ENCODE measurements at regions not wholly inside any gene's neighbourhood (a gene's known extent, or its start where the extent isn't known, plus 50 kb on each side); places are given as distances from the start of the nearest gene placed in this dataset.
"Not testable (repeated sequence)": the region's sequence is repeated elsewhere in the genome, so short reads cannot be mapped to it uniquely, and the experiment has no call there.

GRCh38 chr5:145678255-145678654 is 156.9 kb downstream of the PRELID2 start:
- no peak for DNase-seq
- H3K27me3 Mint-ChIP-seq = no peaks in the 10 kb centered on the region
- H3K9me3 Mint-ChIP-seq = no peaks in the 10 kb centered on the region
- H3K36me3 Mint-ChIP-seq = no peaks in the 10 kb centered on the region
- H3K27ac Mint-ChIP-seq = no peak overlapping the region
- no peak overlapping the region for H3K4me3 Mint-ChIP-seq
- H3K4me1 Mint-ChIP-seq = no peaks in the 10 kb centered on the region
- no peak for ATAC-seq (replicated peaks)

GRCh38 chr5:145673786-145674185 is 161.4 kb downstream of the PRELID2 start:
- Mint-ChIP-seq H3K4me1 (no peaks in the 10 kb centered on the region), H3K9me3 (peaks cover 0 to 2% of the 10 kb centered on the region in 2 donors), H3K27me3 (no peaks in the 10 kb centered on the region), H3K36me3 (no peaks in the 10 kb centered on the region), H3K27ac (no peak overlapping the region), H3K4me3 (no peak overlapping the region)
- no peak for DNase-seq
- no peak for ATAC-seq (replicated peaks)

GRCh38 chr5:145668714-145669113 is 166.4 kb downstream of the PRELID2 start:
- H3K9me3 Mint-ChIP-seq = peaks cover 0 to 2% of the 10 kb centered on the region in 2 donors
- DNase-seq (no peak), ATAC-seq (replicated peaks) (no peak)
- H3K27ac Mint-ChIP-seq = no peak overlapping the region
- no peak overlapping the region for H3K4me3 Mint-ChIP-seq
- H3K4me1 Mint-ChIP-seq = no peaks in the 10 kb centered on the region
- no peaks in the 10 kb centered on the region for H3K36me3 Mint-ChIP-seq
- H3K27me3 Mint-ChIP-seq = no peaks in the 10 kb centered on the region

- H3K4me3 Mint-ChIP-seq = no peak overlapping the region
- H3K27me3 Mint-ChIP-seq = no peaks in the 10 kb centered on the region
- H3K4me1 Mint-ChIP-seq = no peaks in the 10 kb centered on the region
- DNase-seq (no peak), ATAC-seq (replicated peaks) (no peak)
- no peak overlapping the region for H3K27ac Mint-ChIP-seq
- H3K36me3 Mint-ChIP-seq = no peaks in the 10 kb centered on the region
- H3K9me3 Mint-ChIP-seq = peaks cover 0 to 2% of the 10 kb centered on the region in 2 donors
Measured at GRCh38 chr5:145667742-145668141, 167.4 kb downstream of the PRELID2 start.

GRCh38 chr5:145666591-145666990 is 168.6 kb downstream of the PRELID2 start:
- peaks cover 0 to 2% of the 10 kb centered on the region in 2 donors for H3K9me3 Mint-ChIP-seq
- H3K4me3 Mint-ChIP-seq = no peak overlapping the region
- H3K27ac Mint-ChIP-seq = no peak overlapping the region
- H3K36me3 Mint-ChIP-seq = no peaks in the 10 kb centered on the region
- no peak for DNase-seq
- no peak for ATAC-seq (replicated peaks)
- no peaks in the 10 kb centered on the region for H3K27me3 Mint-ChIP-seq
- H3K4me1 Mint-ChIP-seq = no peaks in the 10 kb centered on the region

GRCh38 chr5:145661737-145662485 is 173.2 kb downstream of the PRELID2 start:
- Mint-ChIP-seq H3K9me3 (no peaks in the 10 kb centered on the region), H3K4me3 (no peak overlapping the region), H3K27ac (no peak overlapping the region), H3K36me3 (no peaks in the 10 kb centered on the region), H3K4me1 (no peaks in the 10 kb centered on the region), H3K27me3 (no peaks in the 10 kb centered on the region)
- DNase-seq (no peak), ATAC-seq (replicated peaks) (no peak)

GRCh38 chr5:145660897-145661640 is 174.1 kb downstream of the PRELID2 start:
- no peaks in the 10 kb centered on the region for H3K27me3 Mint-ChIP-seq
- no peak overlapping the region for H3K4me3 Mint-ChIP-seq
- no peaks in the 10 kb centered on the region for H3K4me1 Mint-ChIP-seq
- DNase-seq = no peak
- peaks cover 0 to under 1% of the 10 kb centered on the region in 2 donors for H3K9me3 Mint-ChIP-seq
- H3K36me3 Mint-ChIP-seq = no peaks in the 10 kb centered on the region
- no peak overlapping the region for H3K27ac Mint-ChIP-seq
- no peak for ATAC-seq (replicated peaks)

GRCh38 chr5:145658435-145658834 is 176.7 kb downstream of the PRELID2 start:
- no peak for ATAC-seq (replicated peaks)
- no peak for DNase-seq
- no peak overlapping the region for H3K27ac Mint-ChIP-seq
- no peak overlapping the region for H3K4me3 Mint-ChIP-seq
- H3K9me3 Mint-ChIP-seq = peaks cover 4 to 10% of the 10 kb centered on the region in 2 donors
- no peaks in the 10 kb centered on the region for H3K4me1 Mint-ChIP-seq
- peaks cover 0 to 4% of the 10 kb centered on the region in 2 donors for H3K36me3 Mint-ChIP-seq
- no peaks in the 10 kb centered on the region for H3K27me3 Mint-ChIP-seq

- H3K27me3 Mint-ChIP-seq; H3K4me1 Mint-ChIP-seq; DNase-seq; ATAC-seq (replicated peaks); H3K4me3 Mint-ChIP-seq; H3K27ac Mint-ChIP-seq: not testable (repeated sequence)
- Mint-ChIP-seq H3K36me3 (peaks cover 0 to 13% of the 10 kb centered on the region in 2 donors), H3K9me3 (peaks cover 15 to 18% of the 10 kb centered on the region in 2 donors)
Measured at GRCh38 chr5:145652700-145653099, 182.4 kb downstream of the PRELID2 start.

- peaks cover 18 to 27% of the 10 kb centered on the region in 2 donors for H3K9me3 Mint-ChIP-seq
- H3K4me1 Mint-ChIP-seq; H3K4me3 Mint-ChIP-seq; H3K36me3 Mint-ChIP-seq; DNase-seq; H3K27me3 Mint-ChIP-seq; H3K27ac Mint-ChIP-seq; ATAC-seq (replicated peaks): not testable (repeated sequence)
Measured at GRCh38 chr5:145647137-145647536, 188.0 kb downstream of the PRELID2 start.

- not testable (repeated sequence) for H3K27me3 Mint-ChIP-seq; ATAC-seq (replicated peaks); H3K27ac Mint-ChIP-seq; DNase-seq; H3K36me3 Mint-ChIP-seq; H3K4me3 Mint-ChIP-seq; H3K4me1 Mint-ChIP-seq
- H3K9me3 Mint-ChIP-seq = peaks cover 19 to 25% of the 10 kb centered on the region in 2 donors
Measured at GRCh38 chr5:145643214-145643613, 191.9 kb downstream of the PRELID2 start.

GRCh38 chr5:145637396-145637795 is 197.7 kb downstream of the PRELID2 start:
- Mint-ChIP-seq H3K27me3 (no peaks in the 10 kb centered on the region), H3K27ac (no peak overlapping the region), H3K4me1 (no peaks in the 10 kb centered on the region), H3K9me3 (peaks cover 4% of the 10 kb centered on the region in 2 donors), H3K4me3 (no peak overlapping the region), H3K36me3 (no peaks in the 10 kb centered on the region)
- ATAC-seq (replicated peaks) (no peak), DNase-seq (no peak)

GRCh38 chr5:145636371-145636770 is 198.8 kb downstream of the PRELID2 start:
- Mint-ChIP-seq H3K36me3 (no peaks in the 10 kb centered on the region), H3K4me3 (no peak overlapping the region)

GRCh38 chr5:145633474-145633873 is 201.7 kb downstream of the PRELID2 start:
- H3K36me3 Mint-ChIP-seq = no peaks in the 10 kb centered on the region
- H3K4me1 Mint-ChIP-seq = no peaks in the 10 kb centered on the region
- H3K27me3 Mint-ChIP-seq = no peaks in the 10 kb centered on the region
- DNase-seq (no peak), ATAC-seq (replicated peaks) (no peak)
- H3K27ac Mint-ChIP-seq = no peak overlapping the region
- H3K4me3 Mint-ChIP-seq = no peak overlapping the region
- no peaks in the 10 kb centered on the region for H3K9me3 Mint-ChIP-seq

More at GRCh38 chr5:145636371-145636770, 198.8 kb downstream of the PRELID2 start:
- Mint-ChIP-seq H3K4me1 (no peaks in the 10 kb centered on the region), H3K27me3 (no peaks in the 10 kb centered on the region), H3K27ac (no peak overlapping the region), H3K9me3 (peaks cover 1 to 4% of the 10 kb centered on the region in 2 donors)
- DNase-seq (no peak), ATAC-seq (replicated peaks) (no peak)

GRCh38 chr5:145632701-145633100 is 202.4 kb downstream of the PRELID2 start:
- no peaks in the 10 kb centered on the region for H3K36me3 Mint-ChIP-seq
- ATAC-seq (replicated peaks) (no peak), DNase-seq (no peak)
- H3K4me1 Mint-ChIP-seq = no peaks in the 10 kb centered on the region
- H3K4me3 Mint-ChIP-seq = no peak overlapping the region
- H3K27me3 Mint-ChIP-seq = no peaks in the 10 kb centered on the region
- H3K27ac Mint-ChIP-seq = no peak overlapping the region
- H3K9me3 Mint-ChIP-seq = no peaks in the 10 kb centered on the region
